SW 1271 (cell line): ENCODE measurements at regions not wholly inside any gene's neighbourhood (a gene's known extent, or its start where the extent isn't known, plus 50 kb on each side); places are given as distances from the start of the nearest gene placed in this dataset.

Experiments used
- DNase-seq, 2 experiments: peaks; one replicate each; lab custom pipeline; 2025; lab: John Stamatoyannopoulos, UW

GRCh38 chr4:151939670-151940069 lies 178.9 kb upstream of the GATB start:
- DNase-seq: no peak

- DNase-seq: no peak
Measured at GRCh38 chr4:151935411-151935810, 174.6 kb upstream of the GATB start.

GRCh38 chr4:151934766-151935165 lies 174.0 kb upstream of the GATB start:
- DNase-seq: no peak

- no peak for DNase-seq
Measured at GRCh38 chr4:151933122-151933827, 172.5 kb upstream of the GATB start.

- no peak for DNase-seq
Measured at GRCh38 chr4:151931563-151931962, 170.8 kb upstream of the GATB start.

GRCh38 chr4:151930372-151930771 lies 169.6 kb upstream of the GATB start:
- DNase-seq: no peak

- DNase-seq: no peak
Measured at GRCh38 chr4:151928112-151928511, 167.3 kb upstream of the GATB start.

GRCh38 chr4:151922811-151923210 lies 162.0 kb upstream of the GATB start:
- DNase-seq: no peak

- no peak for DNase-seq
Measured at GRCh38 chr4:151922306-151922705, 161.5 kb upstream of the GATB start.

GRCh38 chr4:151921811-151922210 lies 161.0 kb upstream of the GATB start:
- DNase-seq: no peak

GRCh38 chr4:151921386-151921785 lies 160.6 kb upstream of the GATB start:
- DNase-seq: no peak

GRCh38 chr4:151917145-151917734 lies 156.4 kb upstream of the GATB start:
- DNase-seq: no peak

GRCh38 chr4:151912632-151913031 lies 151.8 kb upstream of the GATB start:
- DNase-seq: no peak

GRCh38 chr4:151911970-151912369 lies 151.2 kb upstream of the GATB start:
- DNase-seq: no peak

GRCh38 chr4:151908734-151909497 lies 148.1 kb upstream of the GATB start:
- DNase-seq: no peak

GRCh38 chr4:151908201-151908600 lies 147.4 kb upstream of the GATB start:
- DNase-seq: no peak

GRCh38 chr4:151906438-151906837 lies 145.6 kb upstream of the GATB start:
- no peak for DNase-seq

- DNase-seq: no peak
Measured at GRCh38 chr4:151905197-151905596, 144.4 kb upstream of the GATB start.

- DNase-seq: no peak
Measured at GRCh38 chr4:151901631-151902030, 140.8 kb upstream of the GATB start.

GRCh38 chr4:151896880-151897279 lies 136.1 kb upstream of the GATB start:
- DNase-seq: no peak

- DNase-seq: no peak
Measured at GRCh38 chr4:151895671-151896070, 134.9 kb upstream of the GATB start.

GRCh38 chr4:151894246-151894645 lies 133.4 kb upstream of the GATB start:
- DNase-seq: no peak

- DNase-seq: no peak
Measured at GRCh38 chr4:151888367-151888866, 127.6 kb upstream of the GATB start.
